PFSK-1 (cell line): ENCODE measurements at regions not wholly inside any gene's neighbourhood (a gene's known extent, or its start where the extent isn't known, plus 50 kb on each side); places are given as distances from the start of the nearest gene placed in this dataset.

Source experiments
- POLR2AphosphoS5 ChIP-seq: IDR thresholded peaks from 2 replicates; pipeline ENCODE4 v1.6.1; 2012; ENCODE audit warnings: low read depth, mild to moderate bottlenecking, control low read depth, low read length, moderate library complexity
- SIN3A ChIP-seq: IDR thresholded peaks from 2 replicates; pipeline ENCODE4 v1.6.1; 2012; ENCODE audit warnings: mild to moderate bottlenecking, low read length, moderate library complexity, borderline replicate concordance; ENCODE audit not compliant: insufficient read depth
- TAF1 ChIP-seq: IDR thresholded peaks from 2 replicates; pipeline ENCODE4 v1.6.1; 2012; ENCODE audit warnings: low read length, control low read depth, borderline replicate concordance; ENCODE audit not compliant: insufficient read depth
- TF ChIP-seq, protein P1 (sequence below), 2 experiments: IDR thresholded peaks; 2 replicates each; pipeline versions ENCODE4 v1.6.1 to v1.8.0; 2011 to 2012; ENCODE audit warnings: low read depth in 2 of 2, low read length in 2 of 2, control low read depth in 1 of 2, inconsistent platforms in 1 of 2, mild to moderate bottlenecking in 1 of 2, moderate library complexity in 1 of 2; ENCODE audit not compliant: insufficient read depth in 1 of 2

DNA sequence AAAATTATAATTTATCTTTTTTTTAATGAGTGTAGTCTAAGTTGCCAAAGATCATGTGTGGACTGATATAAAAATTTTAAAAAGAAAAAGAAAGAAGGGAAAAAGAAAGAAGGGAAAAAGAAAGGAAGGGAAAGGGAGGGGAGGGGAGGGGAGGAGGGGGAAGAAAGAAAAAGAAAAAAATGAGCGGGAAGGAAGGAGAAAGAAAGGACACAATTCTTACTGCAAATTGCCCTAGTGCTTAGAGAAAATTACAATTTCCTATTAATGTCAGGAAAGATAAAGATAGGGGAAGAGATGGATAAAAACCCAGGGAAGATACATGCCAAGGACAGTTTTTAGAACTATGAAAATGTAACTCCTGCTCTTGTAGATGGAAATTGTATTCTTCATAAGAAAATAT lies 789.7 kb upstream of the GRAMD2B start:
- TF ChIP-seq SIN3A: no peak
- TF ChIP-seq TAF1: no peak
- TF ChIP-seq POLR2AphosphoS5: no peak
- TF ChIP-seq, protein P1, sequence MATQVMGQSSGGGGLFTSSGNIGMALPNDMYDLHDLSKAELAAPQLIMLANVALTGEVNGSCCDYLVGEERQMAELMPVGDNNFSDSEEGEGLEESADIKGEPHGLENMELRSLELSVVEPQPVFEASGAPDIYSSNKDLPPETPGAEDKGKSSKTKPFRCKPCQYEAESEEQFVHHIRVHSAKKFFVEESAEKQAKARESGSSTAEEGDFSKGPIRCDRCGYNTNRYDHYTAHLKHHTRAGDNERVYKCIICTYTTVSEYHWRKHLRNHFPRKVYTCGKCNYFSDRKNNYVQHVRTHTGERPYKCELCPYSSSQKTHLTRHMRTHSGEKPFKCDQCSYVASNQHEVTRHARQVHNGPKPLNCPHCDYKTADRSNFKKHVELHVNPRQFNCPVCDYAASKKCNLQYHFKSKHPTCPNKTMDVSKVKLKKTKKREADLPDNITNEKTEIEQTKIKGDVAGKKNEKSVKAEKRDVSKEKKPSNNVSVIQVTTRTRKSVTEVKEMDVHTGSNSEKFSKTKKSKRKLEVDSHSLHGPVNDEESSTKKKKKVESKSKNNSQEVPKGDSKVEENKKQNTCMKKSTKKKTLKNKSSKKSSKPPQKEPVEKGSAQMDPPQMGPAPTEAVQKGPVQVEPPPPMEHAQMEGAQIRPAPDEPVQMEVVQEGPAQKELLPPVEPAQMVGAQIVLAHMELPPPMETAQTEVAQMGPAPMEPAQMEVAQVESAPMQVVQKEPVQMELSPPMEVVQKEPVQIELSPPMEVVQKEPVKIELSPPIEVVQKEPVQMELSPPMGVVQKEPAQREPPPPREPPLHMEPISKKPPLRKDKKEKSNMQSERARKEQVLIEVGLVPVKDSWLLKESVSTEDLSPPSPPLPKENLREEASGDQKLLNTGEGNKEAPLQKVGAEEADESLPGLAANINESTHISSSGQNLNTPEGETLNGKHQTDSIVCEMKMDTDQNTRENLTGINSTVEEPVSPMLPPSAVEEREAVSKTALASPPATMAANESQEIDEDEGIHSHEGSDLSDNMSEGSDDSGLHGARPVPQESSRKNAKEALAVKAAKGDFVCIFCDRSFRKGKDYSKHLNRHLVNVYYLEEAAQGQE (IDR thresholded peaks at IDR 0.05; ENCODE audit: insufficient read depth in 1 of 2, low read depth in 2 of 2, low read length in 2 of 2): no peak
